Mesendoderm (in vitro differentiated cells): ENCODE measurements at regions not wholly inside any gene's neighbourhood (a gene's known extent, or its start where the extent isn't known, plus 50 kb on each side); places are given as distances from the start of the nearest gene placed in this dataset.

Experiments
- DNase-seq: peaks from one replicate; pipeline ENCODE4 v3.0.0; 2013
- H2AK5ac ChIP-seq: 2 replicates; pipeline ENCODE4 v1.6.1; 2013; ENCODE audit warnings: low read length, inconsistent platforms
- H2BK120ac ChIP-seq: 2 replicates; pipeline ENCODE4 v1.6.1; 2013; ENCODE audit warnings: low read depth, mild to moderate bottlenecking, low read length, moderate library complexity, mixed read lengths
- H2BK15ac ChIP-seq: replicated peaks from 2 replicates; pipeline ENCODE4 v1.6.1; 2013; ENCODE audit warnings: low read depth, mild to moderate bottlenecking, moderate library complexity
- H2BK5ac ChIP-seq: 2 replicates; pipeline ENCODE4 v1.6.1; 2013; ENCODE audit warnings: low read length, inconsistent platforms
- H3K18ac ChIP-seq: 2 replicates; pipeline ENCODE4 v1.6.1; 2013; ENCODE audit warnings: mild to moderate bottlenecking, low read length, mixed read lengths
- H3K23ac ChIP-seq: one replicate; pipeline ENCODE4 v1.6.1; 2013; ENCODE audit warnings: low read length
- H3K27ac ChIP-seq: 2 replicates; pipeline ENCODE4 v1.5.1; 2013; ENCODE audit warnings: low read depth, mild to moderate bottlenecking, inconsistent platforms, low read length, moderate library complexity
- H3K27me3 ChIP-seq: 2 replicates; pipeline ENCODE4 v1.6.1; 2013; ENCODE audit warnings: low read length, control low read depth, mild to moderate bottlenecking, inconsistent platforms; ENCODE audit not compliant: insufficient read depth, poor library complexity
- H3K36me3 ChIP-seq: 2 replicates; pipeline ENCODE4 v1.6.1; 2013; ENCODE audit warnings: low read length, inconsistent platforms; ENCODE audit not compliant: control insufficient read depth, insufficient read depth
- H3K4ac ChIP-seq: one replicate; pipeline ENCODE4 v1.6.1; 2013; ENCODE audit warnings: low read depth, mild to moderate bottlenecking, low read length, moderate library complexity
- H3K4me1 ChIP-seq: 2 replicates; pipeline ENCODE4 v1.6.1; 2013; ENCODE audit warnings: low read depth, low read length, inconsistent platforms; ENCODE audit not compliant: control insufficient read depth
- H3K4me2 ChIP-seq: 2 replicates; pipeline ENCODE4 v1.6.1; 2013; ENCODE audit warnings: low read length
- H3K4me3 ChIP-seq: 2 replicates; pipeline ENCODE4 v1.5.1; 2013; ENCODE audit warnings: mild to moderate bottlenecking, low read length
- H3K56ac ChIP-seq: one replicate; pipeline ENCODE4 v1.6.1; 2013; ENCODE audit warnings: low read length
- H3K79me1 ChIP-seq: 2 replicates; pipeline ENCODE4 v1.6.1; 2013; ENCODE audit warnings: low read length, inconsistent platforms
- H3K79me2 ChIP-seq: 2 replicates; pipeline ENCODE4 v1.6.1; 2013; ENCODE audit warnings: mild to moderate bottlenecking, low read length; ENCODE audit not compliant: control insufficient read depth, insufficient read depth
- H3K9ac ChIP-seq: 2 replicates; pipeline ENCODE4 v1.6.1; 2013; ENCODE audit warnings: low read length, inconsistent platforms
- H4K5ac ChIP-seq: one replicate; pipeline ENCODE4 v1.6.1; 2013; ENCODE audit warnings: low read length
- H4K8ac ChIP-seq: one replicate; pipeline ENCODE4 v1.6.1; 2013; ENCODE audit warnings: low read depth, mild to moderate bottlenecking, control low read depth, low read length, moderate library complexity
- WGBS: extraction: QIAGEN DNeasy Blood & Tissue Kit; methylation state at CpG from one replicate; pipeline ENCODE4 v1.1.7; 2013; ENCODE audit warnings: low lambda C conversion rate, missing lambda C conversion rate; ENCODE audit not compliant: insufficient coverage; ENCODE audit errors: extremely low coverage; 5-methylcytosine and 5-hydroxymethylcytosine counted together

GRCh38 chr5:125698420-125698819, 724.8 kb upstream of the GRAMD2B start:
- H2BK5ac ChIP-seq, result no peak overlapping the region
- no peak overlapping the region for H3K23ac ChIP-seq
- H3K79me2 ChIP-seq, result no peaks in the 10 kb centered on the region
- no peak overlapping the region for H3K4me3 ChIP-seq
- no peak overlapping the region for H2AK5ac ChIP-seq
- no peak overlapping the region for H4K8ac ChIP-seq
- H3K79me1 ChIP-seq, result no peaks in the 10 kb centered on the region
- H2BK120ac ChIP-seq, result no peak overlapping the region
- H3K4me2 ChIP-seq, result no peak overlapping the region
- H3K4ac ChIP-seq, result no peak overlapping the region
- H3K18ac ChIP-seq, result no peak overlapping the region
- no peak overlapping the region for H3K27ac ChIP-seq
- H3K27me3 ChIP-seq, result no peaks in the 10 kb centered on the region
- H3K56ac ChIP-seq, result no peak overlapping the region
- no peak for DNase-seq
- H3K9ac ChIP-seq, result no peak overlapping the region
- WGBS, result no CpG with 5 or more reads among the region's 1 CpG
- no peaks in the 10 kb centered on the region for H3K36me3 ChIP-seq
- no peak overlapping the region for H4K5ac ChIP-seq
- no peak overlapping the region for H2BK15ac ChIP-seq
- H3K4me1 ChIP-seq, result no peaks in the 10 kb centered on the region

- no peak overlapping the region for H3K27ac ChIP-seq
- H2BK120ac ChIP-seq, result no peak overlapping the region
- H3K79me1 ChIP-seq, result no peaks in the 10 kb centered on the region
- no peak overlapping the region for H3K56ac ChIP-seq
- H4K8ac ChIP-seq, result no peak overlapping the region
- no peak overlapping the region for H3K4me3 ChIP-seq
- H2AK5ac ChIP-seq, result no peak overlapping the region
- no peak overlapping the region for H3K4me2 ChIP-seq
- WGBS, result no CpG with 5 or more reads among the region's 2 CpGs
- no peak overlapping the region for H3K9ac ChIP-seq
- no peak overlapping the region for H3K18ac ChIP-seq
- H3K79me2 ChIP-seq, result no peaks in the 10 kb centered on the region
- H3K23ac ChIP-seq, result no peak overlapping the region
- H2BK5ac ChIP-seq, result no peak overlapping the region
- H3K4ac ChIP-seq, result no peak overlapping the region
- no peak overlapping the region for H4K5ac ChIP-seq
- DNase-seq, result no peak
- H2BK15ac ChIP-seq, result no peak overlapping the region
- no peaks in the 10 kb centered on the region for H3K4me1 ChIP-seq
- no peaks in the 10 kb centered on the region for H3K36me3 ChIP-seq
- H3K27me3 ChIP-seq, result no peaks in the 10 kb centered on the region
These were observed 723.3 kb upstream of the GRAMD2B start for GRCh38 chr5:125699860-125700259.

DNA sequence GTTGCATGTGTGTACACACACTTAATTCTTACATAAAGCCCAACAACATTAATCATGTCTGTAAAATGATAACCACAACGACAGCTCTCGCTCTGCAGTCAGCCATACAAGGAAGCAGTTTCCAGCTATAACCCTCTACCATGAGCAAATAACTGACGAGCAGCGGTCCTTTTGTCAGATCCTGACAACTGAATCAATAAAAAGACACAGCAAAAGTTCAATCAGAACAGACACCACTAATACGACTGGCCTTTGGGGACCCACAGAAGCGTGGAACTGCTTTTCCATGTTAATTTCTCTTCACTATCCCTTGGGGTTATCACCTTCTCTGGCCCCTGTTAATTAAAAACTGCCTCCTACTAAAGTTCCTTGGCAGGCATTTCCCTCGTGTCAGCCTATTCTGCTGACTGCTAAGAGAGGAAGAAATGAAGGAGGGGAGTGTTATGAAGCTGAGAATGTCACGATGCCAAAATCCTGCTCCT, 722.8 kb upstream of the GRAMD2B start:
- Histone ChIP-seq H3K79me2 (no peaks in the 10 kb centered on the region), H3K18ac (no peak overlapping the region), H3K27me3 (no peaks in the 10 kb centered on the region), H3K27ac (no peak overlapping the region), H3K4ac (no peak overlapping the region), H2BK120ac (no peak overlapping the region), H3K4me1 (no peaks in the 10 kb centered on the region), H3K4me2 (no peak overlapping the region), H3K9ac (no peak overlapping the region), H3K36me3 (no peaks in the 10 kb centered on the region), H2BK5ac (no peak overlapping the region), H3K79me1 (no peaks in the 10 kb centered on the region), H4K5ac (no peak overlapping the region), H3K4me3 (no peak overlapping the region), H2AK5ac (no peak overlapping the region), H3K56ac (no peak overlapping the region), H2BK15ac (no peak overlapping the region), H4K8ac (no peak overlapping the region), H3K23ac (no peak overlapping the region)
- no peak for DNase-seq
- WGBS, result no CpG with 5 or more reads among the region's 8 CpGs

DNA sequence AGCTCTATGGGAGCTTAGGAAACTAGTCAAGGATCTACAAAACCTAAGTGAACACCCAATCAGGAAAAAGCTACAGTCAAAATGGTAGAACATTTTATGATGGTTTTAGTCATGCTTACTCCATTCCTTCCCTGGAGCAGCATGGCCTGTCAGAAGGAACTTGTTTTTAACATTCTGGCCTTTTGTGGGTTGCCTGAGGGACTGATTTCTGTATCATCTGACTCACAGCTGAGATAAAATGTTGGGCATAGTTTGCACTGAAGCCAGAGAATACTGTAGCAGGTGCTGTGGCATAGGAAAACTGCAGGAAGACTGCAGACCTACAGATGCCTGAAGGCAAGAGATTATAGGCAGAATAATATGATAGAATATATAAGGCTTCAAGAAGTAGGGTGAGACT, 719.6 kb upstream of the GRAMD2B start:
- DNase-seq, result no peak
- no peak overlapping the region for H2BK5ac ChIP-seq
- H3K4ac ChIP-seq, result no peak overlapping the region
- no peak overlapping the region for H2BK15ac ChIP-seq
- no peak overlapping the region for H3K27ac ChIP-seq
- no peaks in the 10 kb centered on the region for H3K27me3 ChIP-seq
- H3K18ac ChIP-seq, result no peak overlapping the region
- H4K5ac ChIP-seq, result no peak overlapping the region
- H3K9ac ChIP-seq, result no peak overlapping the region
- no peak overlapping the region for H3K23ac ChIP-seq
- no peak overlapping the region for H3K56ac ChIP-seq
- no peak overlapping the region for H2AK5ac ChIP-seq
- H2BK120ac ChIP-seq, result no peak overlapping the region
- no peaks in the 10 kb centered on the region for H3K4me1 ChIP-seq
- H3K79me2 ChIP-seq, result no peaks in the 10 kb centered on the region
- H3K4me3 ChIP-seq, result no peak overlapping the region
- no peak overlapping the region for H4K8ac ChIP-seq
- no peaks in the 10 kb centered on the region for H3K36me3 ChIP-seq
- no peaks in the 10 kb centered on the region for H3K79me1 ChIP-seq
- no peak overlapping the region for H3K4me2 ChIP-seq

DNA sequence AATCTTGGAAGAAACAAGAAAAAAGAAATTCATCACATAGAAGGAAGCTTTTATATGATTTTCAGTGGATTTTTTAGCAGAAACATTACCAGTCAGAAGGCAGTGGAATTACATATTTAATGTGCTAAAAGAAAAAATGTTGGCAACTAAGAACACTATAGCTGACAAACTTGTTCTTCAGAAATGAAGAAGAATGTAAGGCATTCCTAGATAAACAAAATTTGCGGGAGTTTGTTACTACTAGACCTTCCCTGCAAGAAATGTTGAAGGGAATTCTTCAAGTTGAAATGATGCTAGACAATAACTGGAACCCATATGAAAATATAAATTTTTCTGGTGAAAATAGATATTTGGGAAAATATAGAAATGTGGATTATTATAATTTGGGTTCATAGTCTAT, 718.3 kb upstream of the GRAMD2B start:
- H3K4me3 ChIP-seq, result no peak overlapping the region
- no peak overlapping the region for H2BK120ac ChIP-seq
- H3K79me1 ChIP-seq, result no peaks in the 10 kb centered on the region
- H4K5ac ChIP-seq, result no peak overlapping the region
- H3K56ac ChIP-seq, result no peak overlapping the region
- no peaks in the 10 kb centered on the region for H3K36me3 ChIP-seq
- H2AK5ac ChIP-seq, result no peak overlapping the region
- H3K4ac ChIP-seq, result no peak overlapping the region
- no peak for DNase-seq
- no peaks in the 10 kb centered on the region for H3K4me1 ChIP-seq
- H3K23ac ChIP-seq, result no peak overlapping the region
- H3K79me2 ChIP-seq, result no peaks in the 10 kb centered on the region
- no peak overlapping the region for H3K9ac ChIP-seq
- no peak overlapping the region for H4K8ac ChIP-seq
- no peaks in the 10 kb centered on the region for H3K27me3 ChIP-seq
- no peak overlapping the region for H3K18ac ChIP-seq
- no CpG with 5 or more reads among the region's 1 CpG for WGBS
- no peak overlapping the region for H2BK5ac ChIP-seq
- H3K27ac ChIP-seq, result no peak overlapping the region
- no peak overlapping the region for H3K4me2 ChIP-seq
- H2BK15ac ChIP-seq, result no peak overlapping the region

- no peak overlapping the region for H3K9ac ChIP-seq
- H3K36me3 ChIP-seq, result no peaks in the 10 kb centered on the region
- H3K4me3 ChIP-seq, result no peak overlapping the region
- no peak overlapping the region for H3K4me2 ChIP-seq
- peak; percentile 23 for DNase-seq
- H3K4me1 ChIP-seq, result no peaks in the 10 kb centered on the region
- no peak overlapping the region for H4K5ac ChIP-seq
- H2AK5ac ChIP-seq, result no peak overlapping the region
- H3K56ac ChIP-seq, result no peak overlapping the region
- H2BK120ac ChIP-seq, result no peak overlapping the region
- no CpG with 5 or more reads among the region's 2 CpGs for WGBS
- H3K79me1 ChIP-seq, result no peaks in the 10 kb centered on the region
- H4K8ac ChIP-seq, result no peak overlapping the region
- no peak overlapping the region for H3K4ac ChIP-seq
- H3K18ac ChIP-seq, result no peak overlapping the region
- H3K27ac ChIP-seq, result no peak overlapping the region
- no peak overlapping the region for H2BK5ac ChIP-seq
- H3K27me3 ChIP-seq, result no peaks in the 10 kb centered on the region
- H2BK15ac ChIP-seq, result no peak overlapping the region
- H3K79me2 ChIP-seq, result no peaks in the 10 kb centered on the region
- H3K23ac ChIP-seq, result no peak overlapping the region
These were observed 714.6 kb upstream of the GRAMD2B start for GRCh38 chr5:125708583-125708982.
